K562 (cell line): ENCODE measurements at regions not wholly inside any gene's neighbourhood (a gene's known extent, or its start where the extent isn't known, plus 50 kb on each side); places are given as distances from the start of the nearest gene placed in this dataset.

Experiments
- CTCF ChIP-seq, 3 experiments: IDR thresholded peaks in 2 of 3; conservative IDR thresholded peaks in 1 of 3; 2 replicates each; pipeline ENCODE4 v1.5.1; 2011 to 2012; ENCODE audit warnings: low read length in 3 of 3, mild to moderate bottlenecking in 3 of 3, control low read depth in 2 of 3, improper control_type of control experiment in 1 of 3, inconsistent platforms in 1 of 3, low read depth in 1 of 3, mixed read lengths in 1 of 3, moderate library complexity in 1 of 3; ENCODE audit not compliant: insufficient read depth in 2 of 3
- DPF2 ChIP-seq: fragments of 450-650 bp; IDR thresholded peaks from 2 replicates; pipeline ENCODE4 v1.6.1; 2016
- NFYB ChIP-seq: IDR thresholded peaks from 2 replicates; pipeline ENCODE4 v1.6.1; 2011; ENCODE audit warnings: mild to moderate bottlenecking, moderate library complexity; ENCODE audit not compliant: insufficient read length; ENCODE audit errors: extremely low read depth
- POLR2AphosphoS5 ChIP-seq: IDR thresholded peaks from 2 replicates; pipeline ENCODE4 v1.6.1; 2011; ENCODE audit warnings: mild to moderate bottlenecking, low read depth, low read length, moderate library complexity; ENCODE audit not compliant: control insufficient read depth, insufficient read depth
- RBBP5 ChIP-seq: fragments of 200-600 bp; sonication (generic); IDR thresholded peaks from 2 replicates; pipeline ENCODE4 v1.6.1; 2012; ENCODE audit warnings: borderline replicate concordance, mild to moderate bottlenecking, low read length, control low read depth, inconsistent platforms; ENCODE audit not compliant: insufficient read depth, poor library complexity, severe bottlenecking
- RNF219 ChIP-seq: fragments of 250-450 bp; sonication (Bioruptor Pico); IDR thresholded peaks from 2 replicates; pipeline ENCODE4 v1.5.0; 2022; ENCODE audit warnings: mild to moderate bottlenecking
- ZNF124 ChIP-seq: sonication (generic); formaldehyde crosslinking; IDR thresholded peaks from 2 replicates; pipeline ENCODE4 v1.8.1; 2022; ENCODE audit warnings: missing genetic modification reagents
- ZZZ3 ChIP-seq: fragments of 450-650 bp; IDR thresholded peaks from 2 replicates; pipeline ENCODE4 v1.6.1; 2016; ENCODE audit warnings: antibody characterized with exemption, mild to moderate bottlenecking, moderate library complexity
- TF ChIP-seq, protein P1 (sequence below), 2 experiments: fragments of 450-650 bp; formaldehyde crosslinking in 1 of 2; IDR thresholded peaks; 2 replicates each; pipeline versions ENCODE4 v1.4.0 to v1.6.1; 2014 to 2020; ENCODE audit warnings: mild to moderate bottlenecking in 2 of 2, borderline replicate concordance in 1 of 2, low read depth in 1 of 2

DNA sequence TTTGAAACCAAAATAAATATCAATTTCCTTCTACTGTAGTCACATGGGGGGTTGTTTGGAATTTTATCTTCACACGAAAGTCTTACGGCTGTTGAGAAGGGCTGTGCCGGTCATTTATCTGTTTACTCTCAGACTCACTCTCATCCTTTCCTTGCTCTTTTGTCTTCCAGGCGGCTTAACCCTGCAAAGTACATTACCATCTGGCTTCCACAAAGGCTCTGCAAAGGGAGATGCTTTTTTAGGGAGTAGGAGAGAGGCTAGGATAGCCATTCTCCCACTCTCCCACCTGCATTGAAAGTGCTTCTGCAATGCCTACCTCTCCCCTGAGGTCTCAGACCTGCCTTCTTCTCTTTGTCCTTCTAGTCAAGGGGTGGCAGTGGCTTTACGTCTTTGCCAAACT lies 247.6 kb downstream of the MEIS1 start:
- TF ChIP-seq ZNF124 (CRISPR knock-in tag) (no peak), ZZZ3 (no peak), RBBP5 (no peak), NFYB (no peak), POLR2AphosphoS5 (no peak), CTCF (IDR thresholded peaks at IDR 0.05 in 2 of 3, conservative IDR thresholded peaks at IDR 0.05 in 1 of 3; ENCODE audit: insufficient read depth in 2 of 3, low read depth in 1 of 3, low read length in 3 of 3) (no peak), DPF2 (no peak), RNF219 (CRISPR knock-in tag) (no peak)
- TF ChIP-seq, protein P1, sequence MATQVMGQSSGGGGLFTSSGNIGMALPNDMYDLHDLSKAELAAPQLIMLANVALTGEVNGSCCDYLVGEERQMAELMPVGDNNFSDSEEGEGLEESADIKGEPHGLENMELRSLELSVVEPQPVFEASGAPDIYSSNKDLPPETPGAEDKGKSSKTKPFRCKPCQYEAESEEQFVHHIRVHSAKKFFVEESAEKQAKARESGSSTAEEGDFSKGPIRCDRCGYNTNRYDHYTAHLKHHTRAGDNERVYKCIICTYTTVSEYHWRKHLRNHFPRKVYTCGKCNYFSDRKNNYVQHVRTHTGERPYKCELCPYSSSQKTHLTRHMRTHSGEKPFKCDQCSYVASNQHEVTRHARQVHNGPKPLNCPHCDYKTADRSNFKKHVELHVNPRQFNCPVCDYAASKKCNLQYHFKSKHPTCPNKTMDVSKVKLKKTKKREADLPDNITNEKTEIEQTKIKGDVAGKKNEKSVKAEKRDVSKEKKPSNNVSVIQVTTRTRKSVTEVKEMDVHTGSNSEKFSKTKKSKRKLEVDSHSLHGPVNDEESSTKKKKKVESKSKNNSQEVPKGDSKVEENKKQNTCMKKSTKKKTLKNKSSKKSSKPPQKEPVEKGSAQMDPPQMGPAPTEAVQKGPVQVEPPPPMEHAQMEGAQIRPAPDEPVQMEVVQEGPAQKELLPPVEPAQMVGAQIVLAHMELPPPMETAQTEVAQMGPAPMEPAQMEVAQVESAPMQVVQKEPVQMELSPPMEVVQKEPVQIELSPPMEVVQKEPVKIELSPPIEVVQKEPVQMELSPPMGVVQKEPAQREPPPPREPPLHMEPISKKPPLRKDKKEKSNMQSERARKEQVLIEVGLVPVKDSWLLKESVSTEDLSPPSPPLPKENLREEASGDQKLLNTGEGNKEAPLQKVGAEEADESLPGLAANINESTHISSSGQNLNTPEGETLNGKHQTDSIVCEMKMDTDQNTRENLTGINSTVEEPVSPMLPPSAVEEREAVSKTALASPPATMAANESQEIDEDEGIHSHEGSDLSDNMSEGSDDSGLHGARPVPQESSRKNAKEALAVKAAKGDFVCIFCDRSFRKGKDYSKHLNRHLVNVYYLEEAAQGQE (IDR thresholded peaks at IDR 0.05; ENCODE audit: borderline replicate concordance): no peak
- TF ChIP-seq, protein P1 (CRISPR knock-in tag; IDR thresholded peaks at IDR 0.05; ENCODE audit: low read depth): no peak
